ENCODE measurements at regions not wholly inside any gene's neighbourhood (a gene's known extent, or its start where the extent isn't known, plus 50 kb on each side); places are given as distances from the start of the nearest gene placed in this dataset.
A peak's percentile ranks its signal among the peaks of the same experiment; 100 is the strongest.

- DNase-seq = no peak
Measured at GRCh38 chr20:43863821-43864544, 50.7 kb upstream of the TOX2 start.

- DNase-seq = no peak
Measured at GRCh38 chr20:43863330-43863729, 51.3 kb upstream of the TOX2 start.

- DNase-seq = no peak
Measured at GRCh38 chr20:43862438-43862837, 52.2 kb upstream of the TOX2 start.

- DNase-seq = no peak
Measured at GRCh38 chr20:43859994-43860393, 54.7 kb upstream of the TOX2 start.

DNA sequence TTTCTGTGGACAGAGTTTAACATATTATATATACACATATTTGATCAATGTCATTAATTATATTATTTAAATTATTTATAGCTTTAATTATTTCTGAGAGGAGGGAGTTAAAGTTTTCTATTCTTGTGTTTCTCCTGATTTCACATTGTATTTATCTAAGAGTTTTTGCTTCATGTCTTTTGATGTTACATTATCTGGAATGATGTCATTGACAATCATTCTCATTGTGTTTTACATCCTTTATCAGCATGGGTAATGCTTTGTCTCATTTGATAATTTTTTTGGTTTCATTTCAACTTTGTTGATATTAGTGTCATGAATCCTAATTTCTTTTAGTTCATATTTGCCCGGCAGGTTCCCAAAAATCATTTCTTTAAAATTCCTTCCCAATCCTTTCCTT is 56.7 kb upstream of the TOX2 start:
- no peak for DNase-seq

DNA sequence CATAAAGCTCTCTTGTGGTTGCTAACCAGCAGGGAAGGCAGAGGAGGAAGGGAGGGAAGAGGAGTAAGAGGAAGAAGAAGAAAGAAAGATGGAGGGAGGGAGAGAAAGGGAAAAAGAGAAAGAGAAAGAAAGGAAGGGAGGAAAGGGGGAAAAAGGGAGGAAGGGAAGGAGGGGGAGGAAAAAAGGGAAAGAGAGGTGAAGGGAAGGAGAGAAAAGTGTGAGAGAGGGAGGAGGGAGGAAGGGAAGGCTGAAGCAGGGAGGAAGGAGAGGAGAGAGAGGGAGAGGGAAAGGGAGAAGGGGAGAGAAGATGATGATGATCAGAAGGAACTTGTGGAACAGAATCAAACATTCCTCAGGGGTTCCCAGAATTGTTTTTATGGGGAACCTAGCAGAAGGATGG is 57.5 kb upstream of the TOX2 start:
- DNase-seq = no peak

DNA sequence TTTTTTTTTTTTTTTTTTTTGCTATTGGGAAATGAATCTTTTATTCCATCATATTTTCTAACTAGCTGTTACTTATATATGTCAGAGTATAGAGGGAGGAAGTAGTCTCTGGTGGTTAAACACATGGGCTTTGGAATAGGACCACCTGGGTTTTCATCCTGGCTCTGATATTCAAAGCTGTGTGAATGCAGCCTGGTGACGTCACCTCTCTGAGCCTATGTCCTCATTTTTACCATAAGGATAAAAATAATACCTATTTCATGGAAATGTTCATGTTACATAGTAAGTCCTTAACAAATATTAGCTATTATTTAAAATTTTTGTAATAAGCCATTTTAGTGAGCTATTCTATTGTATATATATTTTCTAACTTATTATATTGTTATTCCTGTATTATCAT is 58.8 kb upstream of the TOX2 start:
- DNase-seq = no peak

GRCh38 chr20:43853918-43854317 is 60.7 kb upstream of the TOX2 start:
- DNase-seq = no peak

DNA sequence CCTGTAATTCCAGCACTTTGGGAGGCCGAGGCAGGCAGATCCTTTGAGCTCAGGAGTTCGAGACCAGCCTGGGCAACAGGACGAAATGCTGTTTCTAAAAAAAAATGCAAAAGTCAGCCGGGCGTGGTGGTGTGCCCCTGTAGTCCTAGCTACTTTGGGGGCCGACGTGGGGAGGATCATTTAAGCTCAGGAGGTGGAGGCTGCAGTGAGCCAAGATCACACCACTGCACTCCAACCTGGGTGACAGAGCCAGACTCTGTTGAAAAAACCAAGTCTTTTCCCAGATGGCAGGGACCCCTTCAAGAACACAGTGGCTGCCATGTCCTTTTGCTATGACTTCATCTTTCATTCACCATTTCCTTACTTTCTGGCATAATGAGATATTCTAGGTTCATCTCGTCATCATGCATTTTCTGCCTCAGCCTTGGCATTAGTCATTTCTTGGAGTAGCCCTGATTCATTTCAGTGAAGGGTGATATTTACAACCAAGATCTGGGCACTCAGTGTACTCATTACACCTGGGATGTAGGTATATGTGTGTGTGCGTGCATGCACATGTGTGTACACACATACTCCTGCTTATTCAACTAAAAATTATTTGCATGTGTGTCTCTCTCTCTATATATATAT is 61.4 kb upstream of the TOX2 start:
- no peak for DNase-seq

GRCh38 chr20:43849496-43850186 is 65.0 kb upstream of the TOX2 start:
- DNase-seq = no peak

DNA sequence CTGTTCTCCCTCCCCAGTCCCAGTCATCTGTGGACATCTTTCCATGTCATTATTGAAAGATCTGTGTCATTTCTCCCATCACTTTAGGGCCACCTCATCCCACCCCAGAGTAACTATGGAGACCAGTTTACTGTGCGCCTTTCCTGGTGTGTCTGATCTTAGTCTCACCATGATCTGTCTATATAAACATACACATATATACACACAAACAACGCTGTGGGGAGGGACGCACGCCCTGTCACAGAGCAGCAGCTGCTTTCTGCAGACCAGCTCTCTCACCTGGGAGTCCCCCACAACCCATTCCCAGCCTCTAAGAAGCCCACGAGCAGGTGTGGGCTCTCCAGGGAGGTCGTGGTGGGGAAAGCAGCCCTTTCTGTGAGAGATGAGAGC is 68.1 kb upstream of the TOX2 start:
- DNase-seq = no peak

DNA sequence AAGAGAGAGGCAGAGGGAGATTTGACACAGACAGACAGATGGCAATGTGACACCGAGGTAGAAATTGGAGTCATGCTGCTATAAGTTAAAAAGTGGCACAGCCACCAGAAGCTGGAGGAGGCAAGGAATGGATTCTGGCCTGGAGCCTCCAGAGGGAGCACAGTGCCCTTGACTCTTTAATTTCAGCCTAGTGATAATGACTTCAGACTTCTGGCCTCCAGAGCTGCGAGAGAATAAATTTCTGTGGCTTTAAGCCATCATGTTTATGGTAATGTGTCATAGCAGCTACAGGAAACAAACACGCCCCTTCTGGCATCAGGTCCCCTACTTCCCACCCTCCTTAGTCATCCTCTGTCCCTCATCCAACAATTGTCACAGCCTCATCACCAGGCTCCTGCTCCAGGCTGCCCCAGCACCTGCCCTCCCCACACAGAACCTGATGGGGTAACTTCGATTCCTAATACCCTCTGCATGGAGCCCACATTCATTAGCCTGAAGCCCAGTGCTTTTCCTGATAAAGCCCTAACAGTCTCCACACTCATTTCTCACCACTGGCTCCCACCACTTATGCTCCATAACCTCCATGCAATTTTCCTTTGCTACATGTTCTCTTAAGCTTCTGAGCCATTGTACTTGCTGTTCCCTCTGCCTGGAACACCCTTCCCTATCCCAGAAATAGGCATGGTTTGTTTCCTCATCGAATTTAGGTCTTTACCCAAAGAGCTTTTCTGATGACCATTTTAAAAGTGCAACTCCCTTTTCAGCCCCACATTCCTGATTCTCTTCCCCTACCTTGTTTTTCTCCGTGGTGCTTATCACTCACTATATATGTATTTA is 69.7 kb upstream of the TOX2 start:
- DNase-seq = no peak

- no peak for DNase-seq
Measured at GRCh38 chr20:43843965-43844660, 70.5 kb upstream of the TOX2 start.

GRCh38 chr20:43843096-43843964 is 71.3 kb upstream of the TOX2 start:
- DNase-seq = no peak

DNA sequence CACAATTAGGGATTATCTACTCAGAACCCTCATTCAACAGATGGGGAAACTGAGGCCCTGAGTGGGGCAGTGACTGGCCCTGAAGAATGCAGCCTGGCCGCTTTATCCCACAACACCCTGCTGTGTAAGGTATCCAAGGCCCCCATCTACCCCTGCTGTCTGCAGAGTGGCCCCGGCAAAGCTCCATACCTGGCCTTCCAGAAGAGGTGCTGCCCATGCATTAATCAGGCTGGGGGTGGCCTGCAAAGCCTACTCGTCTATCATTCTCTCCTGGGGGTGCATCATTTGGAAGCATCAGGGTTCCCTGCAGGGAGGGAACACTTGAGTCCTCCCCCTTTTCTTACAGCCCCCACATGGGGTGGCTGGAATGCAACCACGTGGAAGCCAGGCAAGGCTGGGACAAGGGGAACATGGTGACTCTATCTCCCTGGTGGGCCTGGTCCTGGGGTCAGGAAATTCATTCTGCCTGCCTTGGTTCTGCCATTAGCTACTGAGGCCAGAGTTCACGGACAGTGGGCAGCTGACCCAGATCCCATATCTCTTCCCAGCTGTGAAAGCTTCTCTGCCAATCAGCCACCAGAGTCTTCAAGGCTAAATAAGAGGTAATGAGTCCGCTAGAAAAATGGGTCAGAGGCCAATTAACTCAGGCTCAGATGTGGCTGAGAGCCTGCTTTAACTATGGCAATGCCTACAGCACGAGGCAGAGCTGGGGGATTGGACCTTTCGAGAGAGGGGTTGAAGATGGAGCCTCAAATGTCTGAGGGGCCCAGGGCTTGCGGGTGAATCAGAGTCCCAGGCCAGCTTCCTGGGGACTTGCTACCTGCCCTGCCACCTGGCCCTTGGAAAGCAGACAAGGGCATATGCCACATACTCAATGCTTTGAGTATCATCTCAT is 72.3 kb upstream of the TOX2 start:
- no peak for DNase-seq

DNA sequence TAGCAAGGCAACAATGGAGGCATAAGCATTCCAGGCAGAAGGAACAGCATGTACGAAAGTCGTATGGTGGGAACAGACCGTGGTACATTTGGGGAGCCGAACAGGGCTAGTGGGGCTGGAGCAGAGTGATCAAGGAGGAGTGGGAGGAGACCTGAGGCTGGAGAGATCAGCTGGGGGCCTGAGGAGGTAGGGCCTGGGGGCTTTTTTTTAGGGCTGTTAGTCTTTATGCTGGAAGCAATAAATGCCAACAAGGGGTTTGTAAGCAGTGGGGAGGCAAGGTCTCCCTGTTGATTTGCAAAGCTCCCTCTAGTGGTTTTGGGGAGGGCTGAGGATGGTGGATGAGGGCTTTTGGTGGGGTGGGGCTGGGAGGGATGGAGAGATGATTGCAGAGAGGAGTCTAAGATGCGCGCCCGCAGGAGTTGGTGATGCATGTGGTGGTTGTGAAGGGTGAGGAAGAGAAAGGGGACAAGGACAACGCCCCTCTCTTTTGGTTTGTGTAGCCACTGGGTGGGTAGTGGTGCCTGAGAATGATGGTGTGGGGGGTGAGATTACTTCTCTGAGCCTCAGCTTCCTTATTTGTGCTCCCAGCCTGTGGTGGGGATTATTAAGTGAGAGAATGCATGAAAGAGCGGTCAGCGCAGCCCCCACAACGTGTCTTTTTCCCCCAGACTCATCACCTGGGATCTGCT is 74.1 kb upstream of the TOX2 start:
- DNase-seq = peak; percentile 15

DNA sequence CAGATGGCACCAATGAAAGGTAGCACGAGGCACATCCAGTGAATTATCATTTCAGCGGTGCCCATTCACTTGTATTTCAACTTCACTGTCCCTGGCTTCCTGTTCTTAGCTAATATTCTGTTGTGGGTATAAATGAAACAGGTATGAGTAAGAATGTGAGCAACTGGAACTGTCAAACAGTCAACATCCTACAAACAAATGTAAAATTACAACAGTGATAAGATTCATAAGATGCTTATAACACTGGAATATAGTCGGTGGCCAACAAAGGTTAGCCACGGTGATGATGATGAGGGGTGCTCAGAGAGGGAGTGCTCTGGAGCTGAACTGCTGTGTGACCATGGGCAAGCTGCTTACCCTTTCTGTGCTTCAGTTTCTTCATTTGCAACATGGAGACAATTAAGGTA is 74.9 kb upstream of the TOX2 start:
- DNase-seq = no peak

GRCh38 chr20:43838703-43839060 is 76.0 kb upstream of the TOX2 start:
- DNase-seq = no peak

DNA sequence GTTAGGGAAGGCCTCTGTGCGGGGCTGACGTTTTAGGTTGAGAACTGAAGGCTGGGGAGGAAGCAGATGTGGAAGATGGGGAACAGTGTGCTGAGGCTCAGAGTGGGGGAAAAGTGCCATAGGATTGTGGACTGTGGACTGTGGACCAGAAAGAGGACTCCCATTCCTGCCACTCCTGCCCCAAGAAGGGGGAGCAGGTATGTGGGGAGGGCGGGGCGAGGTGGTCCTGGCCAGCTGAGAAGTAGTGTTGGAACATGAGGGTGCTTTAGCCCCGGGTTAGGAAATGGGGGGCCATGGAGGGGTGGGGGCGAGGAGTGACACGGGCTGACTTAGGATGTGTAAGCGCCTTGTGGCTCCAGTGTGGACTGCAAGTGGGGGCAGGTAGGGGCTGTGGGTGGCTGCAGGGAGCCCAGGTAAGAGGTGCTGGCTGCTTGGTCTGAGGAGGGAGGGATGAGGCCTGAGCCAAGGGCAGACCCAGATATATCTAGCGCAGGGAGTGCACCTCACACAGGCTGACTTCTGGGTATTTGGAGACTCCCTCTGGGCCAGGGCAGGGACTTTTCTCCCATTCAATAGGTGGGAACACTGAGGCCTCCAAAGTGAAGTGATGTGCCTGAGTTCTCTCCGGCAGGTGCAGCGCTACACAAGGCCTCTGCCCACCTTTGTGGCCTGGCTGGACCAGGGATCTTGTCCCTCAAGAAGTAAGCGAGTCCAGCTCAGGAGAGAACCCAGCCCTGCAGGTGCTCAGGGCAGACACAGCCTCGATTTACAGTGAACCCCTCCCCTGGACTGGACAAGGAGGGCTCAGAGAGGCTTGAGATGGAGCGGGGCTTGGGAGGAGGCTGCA is 76.6 kb upstream of the TOX2 start:
- DNase-seq = no peak
